ENCODE measurements at regions not wholly inside any gene's neighbourhood (a gene's known extent, or its start where the extent isn't known, plus 50 kb on each side); places are given as distances from the start of the nearest gene placed in this dataset.

DNA sequence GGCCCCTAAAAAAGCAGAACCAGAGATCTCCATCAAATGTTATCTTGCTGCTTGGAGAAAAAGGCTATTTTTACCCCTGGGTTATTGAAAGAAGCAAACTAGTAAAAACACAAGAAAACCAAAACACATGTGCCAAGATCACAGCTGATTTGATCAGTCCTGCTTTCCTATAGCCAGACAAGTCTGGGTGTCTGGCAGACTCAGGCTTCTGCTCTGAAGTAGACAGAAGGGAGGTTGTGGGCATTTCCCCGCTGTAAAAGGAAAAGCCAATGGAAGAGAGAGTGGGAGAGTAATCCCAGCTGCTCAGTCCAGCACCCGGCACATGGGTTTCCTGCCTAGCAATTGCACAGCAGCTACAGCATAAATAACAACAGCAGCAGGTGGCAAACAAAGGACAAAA, 177.9 kb downstream of the PHLDA1 start:
- ATAC-seq (no peak), DNase-seq (no peak)
- ChIA-PET POLR2A (no interaction called here), CTCF (no interaction called here)
- intact Hi-C loops (cut with micrococcal nuclease): no loop called here
- Mint-ChIP-seq H3K27ac (no peak overlapping the region), H3K9me3 (no peaks in the 10 kb centered on the region), H3K4me3 (no peak overlapping the region), H3K36me3 (ENCODE audit: low read depth) (no peaks in the 10 kb centered on the region), H3K27me3 (peaks cover 19% of the 10 kb centered on the region), H3K4me1 (ENCODE audit: low read depth) (no peaks in the 10 kb centered on the region)
- TF ChIP-seq, protein P1, sequence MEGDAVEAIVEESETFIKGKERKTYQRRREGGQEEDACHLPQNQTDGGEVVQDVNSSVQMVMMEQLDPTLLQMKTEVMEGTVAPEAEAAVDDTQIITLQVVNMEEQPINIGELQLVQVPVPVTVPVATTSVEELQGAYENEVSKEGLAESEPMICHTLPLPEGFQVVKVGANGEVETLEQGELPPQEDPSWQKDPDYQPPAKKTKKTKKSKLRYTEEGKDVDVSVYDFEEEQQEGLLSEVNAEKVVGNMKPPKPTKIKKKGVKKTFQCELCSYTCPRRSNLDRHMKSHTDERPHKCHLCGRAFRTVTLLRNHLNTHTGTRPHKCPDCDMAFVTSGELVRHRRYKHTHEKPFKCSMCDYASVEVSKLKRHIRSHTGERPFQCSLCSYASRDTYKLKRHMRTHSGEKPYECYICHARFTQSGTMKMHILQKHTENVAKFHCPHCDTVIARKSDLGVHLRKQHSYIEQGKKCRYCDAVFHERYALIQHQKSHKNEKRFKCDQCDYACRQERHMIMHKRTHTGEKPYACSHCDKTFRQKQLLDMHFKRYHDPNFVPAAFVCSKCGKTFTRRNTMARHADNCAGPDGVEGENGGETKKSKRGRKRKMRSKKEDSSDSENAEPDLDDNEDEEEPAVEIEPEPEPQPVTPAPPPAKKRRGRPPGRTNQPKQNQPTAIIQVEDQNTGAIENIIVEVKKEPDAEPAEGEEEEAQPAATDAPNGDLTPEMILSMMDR (IDR thresholded peaks at IDR 0.05): no peak

DNA sequence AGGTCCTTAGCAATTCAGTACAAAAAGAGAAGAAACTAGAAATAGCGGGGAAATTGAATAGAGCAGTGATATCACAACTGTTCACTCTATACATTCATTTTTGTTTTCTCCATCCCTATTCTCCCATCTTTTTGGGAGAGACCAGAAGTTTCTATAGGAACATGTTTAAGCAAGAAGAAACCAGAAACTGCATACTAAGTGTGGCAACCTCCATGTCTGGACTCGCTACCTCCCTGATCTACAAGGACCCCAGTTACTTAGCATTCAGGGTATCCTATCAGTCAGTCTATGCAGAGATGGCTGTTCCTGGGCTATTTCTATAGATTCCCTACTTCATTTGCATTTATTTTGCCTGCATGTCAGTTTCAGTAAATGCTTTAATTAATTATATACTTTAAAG, 178.6 kb downstream of the PHLDA1 start:
- Mint-ChIP-seq H3K27me3 (peaks cover 19% of the 10 kb centered on the region), H3K36me3 (ENCODE audit: low read depth) (no peaks in the 10 kb centered on the region), H3K4me3 (no peak overlapping the region), H3K4me1 (ENCODE audit: low read depth) (peaks cover 3% of the 10 kb centered on the region), H3K9me3 (no peaks in the 10 kb centered on the region), H3K27ac (no peak overlapping the region)
- ATAC-seq (no peak), DNase-seq (no peak)
- TF ChIP-seq, protein P1 (IDR thresholded peaks at IDR 0.05): no peak
- ChIA-PET CTCF (no interaction called here), POLR2A (no interaction called here)
- intact Hi-C loops (cut with micrococcal nuclease): no loop called here

DNA sequence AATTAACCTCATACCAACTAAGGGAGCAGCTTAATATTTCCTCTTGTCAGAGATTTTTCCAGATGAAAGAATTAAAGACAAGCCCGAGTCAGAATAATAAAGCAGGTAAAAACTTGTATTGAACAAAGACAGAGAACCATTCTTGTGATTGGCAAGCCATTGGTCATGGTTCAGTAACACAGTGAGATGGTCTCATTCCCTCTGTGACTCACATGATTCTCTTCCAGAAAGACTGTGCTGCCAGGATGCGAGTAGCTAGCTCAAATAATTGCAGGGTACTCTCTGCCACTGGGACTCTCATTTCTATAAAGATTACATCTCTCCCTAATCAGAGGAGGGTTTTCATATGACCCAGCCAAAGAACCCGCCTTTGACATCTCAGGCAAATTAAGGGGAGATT, 179.4 kb downstream of the PHLDA1 start:
- Mint-ChIP-seq H3K4me3 (no peak overlapping the region), H3K27ac (no peak overlapping the region), H3K36me3 (ENCODE audit: low read depth) (no peaks in the 10 kb centered on the region), H3K27me3 (peaks cover 19% of the 10 kb centered on the region), H3K4me1 (ENCODE audit: low read depth) (peaks cover 3% of the 10 kb centered on the region), H3K9me3 (no peaks in the 10 kb centered on the region)
- ChIA-PET CTCF (interaction anchor here (0.9 to 1.0 kb wide), 2 partner anchors 13 to 161 kb away, joined by 3 read pairs; no protein-coding TSS in a partner anchor), POLR2A (interaction anchor here (1.3 kb wide), 1 partner anchor 40 kb away, joined by 4 read pairs; no protein-coding TSS in a partner anchor)
- ATAC-seq (no peak), DNase-seq (no peak)
- intact Hi-C loops (cut with micrococcal nuclease): no loop called here
- TF ChIP-seq, protein P1 (IDR thresholded peaks at IDR 0.05): no peak

DNA sequence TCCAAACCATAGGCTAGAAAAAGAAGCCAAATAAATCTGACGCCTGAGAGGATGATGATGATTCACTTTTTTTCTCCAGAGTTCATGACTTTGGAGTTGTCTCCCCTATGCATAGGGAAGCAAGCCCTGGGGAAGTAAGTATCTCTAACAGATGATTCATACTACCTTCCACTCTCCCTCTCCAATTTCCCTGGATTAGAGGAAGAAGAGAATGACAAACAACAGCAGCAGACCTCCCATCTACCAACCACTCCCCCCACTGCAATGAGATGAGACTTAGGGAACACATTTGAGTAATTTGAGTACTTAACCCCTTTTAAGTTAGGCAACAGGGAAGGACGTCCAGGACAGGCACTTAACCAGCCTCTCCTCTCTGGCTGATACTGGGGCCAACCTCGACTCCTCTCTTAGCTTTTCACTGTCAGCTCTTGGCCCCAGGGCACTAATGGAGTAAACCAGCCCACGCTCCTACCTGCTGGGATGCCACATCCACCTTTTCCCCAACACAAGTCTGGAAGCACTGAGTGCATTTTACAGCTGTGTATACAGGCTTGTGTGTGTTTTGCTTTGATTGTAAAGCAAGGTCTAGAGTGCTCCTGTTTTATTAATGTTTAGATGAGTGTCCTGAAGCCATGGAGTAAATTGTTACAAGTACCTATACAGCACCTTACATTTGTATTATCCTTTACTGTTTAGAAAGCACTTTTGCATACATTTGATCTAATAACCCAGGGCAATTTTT, 180.7 kb downstream of the PHLDA1 start:
- no peak overlapping the region for H3K27ac Mint-ChIP-seq
- CTCF ChIA-PET: no interaction called here
- POLR2A ChIA-PET: no interaction called here

DNA sequence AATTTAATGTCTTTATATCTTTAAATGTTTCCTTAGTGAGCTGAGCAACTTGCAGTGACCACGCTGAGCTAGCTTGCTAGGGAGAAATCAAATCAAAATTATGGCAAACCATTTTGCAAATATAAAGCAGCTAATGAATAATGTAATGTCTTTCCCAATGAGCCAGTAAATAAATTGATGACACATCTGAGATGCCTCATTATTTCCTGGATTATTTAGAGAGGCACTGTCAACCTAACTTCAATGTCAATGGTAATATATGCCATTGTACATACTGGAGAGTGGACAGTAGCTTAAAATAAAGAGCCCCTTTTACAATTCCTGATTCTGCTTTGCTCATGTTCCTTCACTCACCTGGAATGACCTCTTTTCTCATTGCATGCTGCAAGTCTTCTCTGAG, 182.6 kb downstream of the PHLDA1 start:
- Mint-ChIP-seq H3K27ac (no peak overlapping the region), H3K27me3 (peaks cover 13% of the 10 kb centered on the region), H3K36me3 (ENCODE audit: low read depth) (no peaks in the 10 kb centered on the region), H3K9me3 (peaks cover 7% of the 10 kb centered on the region), H3K4me3 (no peak overlapping the region), H3K4me1 (ENCODE audit: low read depth) (peaks cover 3% of the 10 kb centered on the region)
- ChIA-PET POLR2A (no interaction called here), CTCF (no interaction called here)
- DNase-seq (no peak), ATAC-seq (no peak)
- TF ChIP-seq, protein P1 (IDR thresholded peaks at IDR 0.05): no peak
- intact Hi-C loops (cut with micrococcal nuclease): no loop called here

More for the DNA sequence above, 180.7 kb downstream of the PHLDA1 start:
- Mint-ChIP-seq H3K4me1 (ENCODE audit: low read depth) (peaks cover 3% of the 10 kb centered on the region), H3K36me3 (ENCODE audit: low read depth) (no peaks in the 10 kb centered on the region), H3K27me3 (peaks cover 19% of the 10 kb centered on the region), H3K9me3 (peaks cover 5% of the 10 kb centered on the region), H3K4me3 (no peak overlapping the region)
- ATAC-seq (no peak), DNase-seq (no peak)
- intact Hi-C loops (cut with micrococcal nuclease): no loop called here
- TF ChIP-seq, protein P1 (IDR thresholded peaks at IDR 0.05): no peak

Data from activated CD8-positive, alpha-beta T cell treated with anti-CD3 and anti-CD28 coated beads for 36 hours (primary cell).